ENCODE measurements at regions not wholly inside any gene's neighbourhood (a gene's known extent, or its start where the extent isn't known, plus 50 kb on each side); places are given as distances from the start of the nearest gene placed in this dataset.
A peak's percentile ranks its signal among the peaks of the same experiment; 100 is the strongest.

- DNase-seq (ENCODE audit: low spot score): no peak
Measured at GRCh38 chr11:129291546-129291945, 84.1 kb upstream of the BARX2 start.

GRCh38 chr11:129290966-129291365, 84.7 kb upstream of the BARX2 start:
- no peak for DNase-seq (ENCODE audit: low spot score)

DNA sequence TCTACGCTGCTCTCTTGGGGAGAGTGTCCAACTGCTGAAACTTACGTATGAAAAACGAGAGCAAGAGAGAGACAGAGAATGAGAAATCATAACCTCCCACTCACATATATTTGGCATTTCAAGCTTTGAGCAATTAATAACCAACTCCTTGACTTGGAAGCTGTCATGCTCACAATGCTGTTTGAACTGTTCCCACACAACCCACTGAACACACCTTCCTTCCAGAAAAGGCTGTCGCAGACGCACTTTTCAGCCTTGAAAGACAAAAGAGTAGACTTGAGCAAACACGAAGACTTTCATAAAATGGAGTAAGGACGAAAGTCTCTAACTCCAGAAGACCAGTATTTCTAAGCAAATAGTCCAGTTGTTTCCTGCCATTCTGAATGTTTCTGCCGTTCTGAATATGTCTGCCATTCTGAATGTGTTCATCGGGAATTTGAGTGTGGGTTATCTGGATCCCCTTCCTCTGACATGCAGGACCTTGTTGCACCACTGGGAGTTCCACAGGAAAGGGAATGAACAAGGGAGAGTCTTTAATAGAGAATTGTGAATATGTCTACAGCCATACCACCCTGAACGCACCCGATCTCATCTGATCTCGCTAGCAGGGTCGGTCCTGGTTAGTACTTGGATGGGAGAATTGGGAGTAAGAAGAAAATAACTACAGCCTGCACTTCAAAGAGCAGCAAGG, 86.2 kb upstream of the BARX2 start:
- DNase-seq (ENCODE audit: low spot score): no peak

DNA sequence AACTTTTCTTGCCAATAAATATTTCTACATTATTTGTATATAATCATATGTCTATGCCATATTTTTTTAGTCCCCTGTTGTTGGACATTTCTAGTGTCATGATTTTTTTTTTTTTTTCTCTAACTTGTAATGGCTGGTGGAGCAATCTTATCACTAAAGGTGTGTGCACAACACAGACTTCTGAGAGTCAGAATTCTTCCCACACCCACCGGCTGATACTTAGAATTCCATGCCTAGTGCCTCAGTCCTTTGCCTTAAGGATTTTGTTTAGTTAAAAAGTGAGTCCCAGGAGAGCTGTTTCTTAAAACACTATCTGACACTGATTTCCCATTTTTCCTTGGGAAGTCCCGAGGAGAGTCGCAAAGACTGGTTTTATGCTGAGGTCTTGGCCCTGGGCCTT, 87.7 kb upstream of the BARX2 start:
- DNase-seq (ENCODE audit: low spot score): no peak

DNA sequence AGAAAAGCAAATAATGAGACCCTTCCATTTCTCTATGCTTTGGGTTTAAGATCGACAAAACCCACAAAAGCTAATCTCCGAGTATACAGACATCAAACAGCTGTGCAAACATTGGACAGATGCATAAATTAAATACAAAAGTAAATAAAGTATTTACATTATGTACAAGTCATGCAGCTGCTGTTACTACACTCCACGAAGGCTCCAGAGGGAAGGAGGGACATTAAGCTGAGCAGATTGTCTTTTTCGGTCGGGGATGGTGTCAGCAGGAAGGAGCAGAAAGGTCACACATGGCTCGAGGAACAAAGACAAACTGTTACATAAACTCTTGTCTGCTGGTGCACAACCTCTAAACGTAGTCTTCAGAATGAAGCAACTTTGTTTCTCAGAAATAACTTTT, 88.8 kb upstream of the BARX2 start:
- no peak for DNase-seq (ENCODE audit: low spot score)

GRCh38 chr11:129285402-129285786, 90.3 kb upstream of the BARX2 start:
- no peak for DNase-seq (ENCODE audit: low spot score)

DNA sequence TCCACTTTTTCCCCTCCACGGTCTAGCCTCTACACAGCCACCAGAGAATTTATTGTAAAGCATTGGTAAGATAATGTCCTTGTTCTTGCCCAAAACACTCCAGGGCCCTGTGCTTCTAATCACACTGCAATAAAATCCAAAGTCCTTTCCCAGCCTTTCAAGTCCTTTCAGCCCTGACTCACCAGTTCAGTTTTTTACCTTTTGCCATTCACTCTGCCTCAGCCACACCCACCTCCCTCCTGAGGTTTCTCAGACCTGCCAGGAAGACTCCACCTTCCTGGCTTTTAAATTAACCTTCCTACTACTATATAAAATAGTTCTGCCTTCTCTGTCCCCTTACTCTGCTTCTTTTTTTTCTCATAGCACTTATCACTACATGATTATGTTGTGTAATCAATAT, 91.0 kb upstream of the ARHGAP32 start:
- DNase-seq (ENCODE audit: low spot score): peak; percentile 16

DNA sequence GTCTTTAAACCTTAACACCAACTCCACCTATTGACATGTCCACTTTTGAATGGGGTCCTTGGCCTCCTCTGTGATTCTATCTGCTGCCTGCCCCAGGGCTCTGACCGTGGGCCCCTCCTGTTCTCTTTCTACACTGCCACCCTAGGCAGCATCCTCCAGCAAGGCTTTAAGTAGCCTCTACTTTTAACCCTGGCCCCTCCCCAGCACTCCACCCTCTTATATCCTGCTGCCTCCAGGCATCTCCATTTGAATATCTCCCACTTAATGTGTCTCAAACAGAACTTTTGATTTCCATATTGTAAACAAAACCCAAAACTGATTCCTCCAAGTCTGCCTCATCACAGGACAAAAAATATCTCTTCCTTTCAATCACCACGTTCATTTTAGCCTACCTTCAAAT, 90.5 kb upstream of the ARHGAP32 start:
- DNase-seq (ENCODE audit: low spot score): no peak

DNA sequence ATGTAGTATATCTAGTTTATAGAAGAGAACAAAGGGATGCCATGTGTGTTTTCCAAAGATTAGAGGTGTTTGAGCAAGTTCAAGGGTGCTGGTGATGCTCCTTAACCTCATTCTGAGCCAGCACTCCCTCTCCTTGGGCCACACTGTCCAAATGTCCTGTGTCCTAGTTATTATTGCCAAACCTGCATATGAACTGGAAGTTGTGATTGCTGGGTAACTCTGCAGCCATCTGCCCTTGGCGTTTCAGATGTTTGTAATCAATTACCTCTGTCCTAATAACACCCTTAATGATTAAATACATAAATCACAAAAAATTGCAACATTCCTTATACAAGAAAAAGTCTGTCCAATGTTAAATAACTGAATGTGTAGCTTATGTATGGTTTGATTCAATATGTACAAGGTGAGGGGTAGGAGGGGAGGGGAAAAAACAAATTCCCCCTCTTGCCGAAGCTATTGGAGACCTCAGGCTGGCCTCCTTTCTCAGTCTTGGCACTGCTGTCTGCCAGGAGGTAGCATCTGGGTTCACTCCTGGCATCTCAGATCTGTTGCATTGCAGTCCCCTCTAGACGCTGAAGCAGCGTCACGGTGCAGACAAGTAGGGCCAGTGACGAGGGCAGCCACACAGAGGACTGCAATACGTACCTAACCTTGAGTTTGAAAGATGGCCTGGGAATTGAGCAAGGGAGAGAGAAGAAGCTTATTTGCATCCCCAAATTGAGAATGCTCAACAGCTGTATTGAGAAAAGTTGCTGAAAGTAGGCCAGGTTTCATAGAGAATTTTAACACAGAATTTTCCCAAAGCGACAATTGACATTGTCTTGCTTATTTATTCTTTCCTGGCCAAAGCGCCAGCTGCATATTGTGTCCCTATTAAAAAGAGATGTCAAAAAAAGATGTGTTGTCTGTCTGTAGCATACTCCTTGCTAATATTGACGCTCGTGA, 89.6 kb upstream of the ARHGAP32 start:
- no peak for DNase-seq (ENCODE audit: low spot score)

DNA sequence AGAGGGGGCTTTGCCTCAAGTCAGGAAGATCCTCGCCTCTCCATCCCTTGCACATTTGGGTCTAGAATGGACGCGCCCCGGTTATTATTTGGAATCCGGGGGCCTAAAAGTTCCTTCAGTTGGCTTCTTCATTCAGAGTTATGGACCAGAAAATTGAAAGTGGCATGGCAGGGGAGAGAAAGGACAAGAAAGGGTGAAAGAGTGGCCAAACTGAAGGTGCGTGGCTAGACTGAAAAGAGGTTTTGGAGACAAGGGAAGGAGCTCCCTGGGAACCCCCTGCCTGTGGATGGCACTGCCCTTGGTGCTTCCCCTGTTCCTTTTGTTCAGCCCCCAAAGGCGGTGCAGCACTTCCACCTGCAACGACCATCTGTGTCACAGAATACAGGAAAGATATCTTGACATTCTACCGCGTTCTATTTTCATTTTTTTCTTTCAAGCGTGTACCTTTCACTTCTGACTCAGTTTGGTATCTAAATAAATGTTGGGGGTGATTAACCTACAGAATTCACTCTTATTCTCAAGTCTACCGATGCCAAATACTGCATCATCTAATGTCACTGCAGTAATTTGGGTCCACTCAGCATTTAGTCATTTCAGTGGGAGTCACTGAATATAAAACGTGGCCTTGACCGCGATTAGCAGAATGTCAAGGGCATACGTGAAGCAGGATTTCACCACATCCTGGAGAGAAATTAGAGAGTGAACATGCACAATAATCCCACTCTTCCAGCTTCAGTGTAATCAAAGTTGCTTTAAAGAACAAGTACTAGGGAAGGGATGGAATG, 88.1 kb upstream of the ARHGAP32 start:
- peak; percentile 21 for DNase-seq (ENCODE audit: low spot score)

GRCh38 chr11:129279326-129280026, 87.4 kb upstream of the ARHGAP32 start:
- peak; percentile 53 for DNase-seq (ENCODE audit: low spot score)

GRCh38 chr11:129278586-129279319, 86.6 kb upstream of the ARHGAP32 start:
- DNase-seq (ENCODE audit: low spot score): no peak

- no peak for DNase-seq (ENCODE audit: low spot score)
Measured at GRCh38 chr11:129277198-129277843, 85.2 kb upstream of the ARHGAP32 start.

DNA sequence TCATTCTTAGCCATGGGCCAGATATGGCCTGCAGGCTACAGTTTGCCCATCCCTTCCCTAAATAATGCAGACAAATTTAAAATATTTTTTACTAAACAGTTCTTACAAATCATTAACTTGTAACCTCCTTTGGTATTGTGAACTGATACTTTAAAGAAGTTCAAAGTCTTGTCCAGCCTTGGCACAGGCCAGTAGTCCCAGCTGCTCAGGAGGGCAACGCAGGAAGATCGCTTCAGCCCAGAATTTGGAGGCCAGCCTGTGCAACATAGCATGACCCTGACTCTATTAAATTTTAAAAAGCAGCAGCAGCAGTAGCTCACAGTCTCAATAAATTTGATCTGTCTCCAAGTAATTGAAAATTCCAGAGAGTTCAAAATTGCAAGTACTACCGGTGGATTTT, 83.7 kb upstream of the ARHGAP32 start:
- DNase-seq (ENCODE audit: low spot score): no peak

GRCh38 chr11:129273944-129274711, 82.0 kb upstream of the ARHGAP32 start:
- DNase-seq (ENCODE audit: low spot score): no peak

- no peak for DNase-seq (ENCODE audit: low spot score)
Measured at GRCh38 chr11:129273322-129273721, 81.2 kb upstream of the ARHGAP32 start.

DNA sequence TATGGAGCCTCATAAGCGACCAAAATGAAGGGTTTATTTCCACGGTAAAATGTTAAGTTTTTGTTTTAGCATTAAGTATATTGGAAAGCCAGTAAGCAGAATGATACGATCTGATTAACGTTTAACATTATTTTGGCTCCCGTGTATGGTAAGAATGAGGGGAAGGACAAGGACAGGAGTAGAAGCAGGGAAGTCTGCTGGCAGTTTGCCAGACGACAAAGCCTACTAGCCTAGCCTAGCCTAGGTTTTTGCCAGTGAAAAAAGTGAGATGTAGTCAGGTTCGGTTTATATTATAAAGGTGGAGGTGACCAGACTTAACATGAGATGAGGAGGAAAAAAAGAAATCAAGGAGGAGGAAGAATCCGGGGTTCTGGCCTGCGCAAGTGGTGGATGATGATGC, 78.9 kb upstream of the ARHGAP32 start:
- DNase-seq (ENCODE audit: low spot score): no peak

GRCh38 chr11:129270446-129270845, 78.3 kb upstream of the ARHGAP32 start:
- no peak for DNase-seq (ENCODE audit: low spot score)

- no peak for DNase-seq (ENCODE audit: low spot score)
Measured at GRCh38 chr11:129268371-129268770, 76.2 kb upstream of the ARHGAP32 start.

DNA sequence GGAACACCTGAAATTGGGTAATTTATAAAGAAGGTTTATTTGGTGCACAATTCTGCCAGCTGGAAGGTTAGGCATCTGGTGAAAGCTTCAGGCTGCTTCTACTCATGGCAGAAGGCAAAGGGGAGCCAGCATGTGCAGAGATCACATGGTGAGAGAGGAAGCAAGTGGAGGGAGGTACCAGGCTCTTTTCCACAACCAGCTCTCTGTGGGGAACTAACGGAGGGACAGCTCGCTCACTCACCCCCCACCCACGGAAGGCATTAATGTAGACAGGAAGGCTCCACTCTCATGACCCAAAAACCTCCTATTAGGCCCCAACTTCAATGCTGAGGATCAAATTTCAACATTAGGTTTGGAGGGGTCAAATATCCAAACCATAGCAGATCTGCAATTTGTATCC, 75.6 kb upstream of the ARHGAP32 start:
- no peak for DNase-seq (ENCODE audit: low spot score)

Measured in H4 (cell line).